ENCODE measurements at regions not wholly inside any gene's neighbourhood (a gene's known extent, or its start where the extent isn't known, plus 50 kb on each side); places are given as distances from the start of the nearest gene placed in this dataset.
A peak's percentile ranks its signal among the peaks of the same experiment; 100 is the strongest.

DNA sequence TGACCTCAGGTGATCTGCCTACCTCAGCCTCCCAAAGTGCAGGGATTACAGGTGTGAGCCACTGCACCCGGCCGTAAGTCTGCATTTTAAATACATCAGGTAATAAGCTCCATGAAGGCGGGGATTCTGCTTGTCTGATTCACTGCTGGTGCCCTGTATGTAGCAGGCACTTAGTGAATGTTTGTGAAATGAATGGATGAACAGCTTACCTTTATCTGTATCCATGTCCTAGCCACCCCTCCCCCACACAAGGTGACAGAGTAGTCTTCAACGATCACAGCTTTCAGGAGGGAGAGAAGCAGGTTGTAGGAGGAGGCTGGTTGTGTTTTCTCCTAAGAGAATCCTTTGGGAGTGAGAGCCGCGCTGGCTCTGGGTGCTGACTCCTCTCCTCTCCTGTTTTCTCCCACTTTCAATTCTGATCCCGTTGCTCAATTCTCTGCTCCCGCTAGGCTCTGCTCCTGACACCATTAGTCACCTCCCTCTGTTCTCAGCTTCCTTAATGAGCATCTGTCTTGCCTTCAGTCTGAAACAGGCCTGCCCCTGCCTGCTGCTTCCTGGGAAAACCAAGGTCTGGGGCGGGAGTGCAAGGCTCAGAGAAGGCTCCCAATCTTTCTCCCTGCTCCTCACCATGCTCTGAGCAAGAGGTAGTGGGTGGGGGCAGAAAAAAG lies 88.8 kb upstream of the CTNNA1 start:
- DNase-seq = no peak

DNA sequence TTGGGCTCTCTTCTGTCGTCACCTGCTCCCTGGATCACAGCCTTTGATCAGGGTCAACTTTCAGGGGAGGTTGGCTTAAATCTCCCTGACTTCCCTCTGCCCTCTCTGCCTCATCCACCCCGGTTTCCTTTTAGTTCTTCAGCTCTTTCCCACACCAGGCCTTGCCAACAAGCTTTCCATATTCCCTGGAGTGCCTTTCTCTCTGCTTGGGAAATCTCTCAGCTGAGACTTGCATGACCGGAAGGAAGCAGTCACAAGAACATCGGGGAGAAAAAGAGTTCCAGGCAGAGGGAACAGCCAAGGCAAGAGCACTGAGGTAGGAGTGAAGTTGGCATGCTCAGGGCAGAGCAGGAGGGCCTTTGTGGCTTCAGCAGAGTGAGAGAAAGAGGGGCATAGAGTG lies 88.4 kb upstream of the HSPA9 start:
- no peak for DNase-seq

- DNase-seq = no peak
These were observed 87.8 kb upstream of the HSPA9 start for GRCh38 chr5:138663009-138663408.

DNA sequence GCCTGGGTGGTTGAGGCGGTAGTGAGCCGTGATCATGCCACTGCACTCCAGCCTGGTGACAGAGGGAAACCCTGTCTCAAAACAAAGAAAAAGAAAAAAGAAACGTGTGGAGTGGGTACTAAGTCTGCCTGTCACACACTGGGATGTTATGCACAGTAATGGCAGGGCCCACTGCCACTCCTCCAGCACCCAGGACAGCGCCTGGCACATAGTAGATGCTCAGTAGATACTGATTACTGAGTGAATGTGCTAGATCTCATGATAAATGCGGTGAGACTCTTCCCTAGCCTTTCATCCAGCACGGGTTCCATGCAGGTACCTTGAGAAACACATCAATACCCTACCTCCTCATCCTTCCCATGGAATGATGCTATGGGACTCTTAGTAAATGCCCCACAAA lies 87.4 kb upstream of the HSPA9 start:
- DNase-seq = no peak

DNA sequence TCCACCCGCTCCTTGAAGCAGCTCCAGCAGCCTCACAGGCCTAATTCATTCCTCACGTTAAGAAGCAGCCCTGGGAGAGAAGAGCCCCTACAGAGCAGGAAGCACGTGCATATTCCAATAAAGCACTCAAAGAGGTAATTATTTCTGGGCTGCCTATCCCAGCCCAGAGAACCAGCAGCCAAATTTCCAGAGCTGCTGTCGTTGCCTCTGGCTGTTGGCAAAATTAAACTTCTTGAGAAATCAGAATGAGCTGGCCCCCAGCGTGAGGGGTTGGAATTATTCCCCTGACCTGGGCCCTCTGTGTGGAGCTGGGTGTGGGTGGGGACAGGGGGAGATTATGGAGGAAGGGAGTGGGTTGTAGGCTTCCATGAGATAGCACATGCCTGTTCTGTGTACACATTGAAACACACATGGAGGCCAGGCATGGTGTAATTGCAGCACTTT lies 86.8 kb upstream of the HSPA9 start:
- no peak for DNase-seq

DNA sequence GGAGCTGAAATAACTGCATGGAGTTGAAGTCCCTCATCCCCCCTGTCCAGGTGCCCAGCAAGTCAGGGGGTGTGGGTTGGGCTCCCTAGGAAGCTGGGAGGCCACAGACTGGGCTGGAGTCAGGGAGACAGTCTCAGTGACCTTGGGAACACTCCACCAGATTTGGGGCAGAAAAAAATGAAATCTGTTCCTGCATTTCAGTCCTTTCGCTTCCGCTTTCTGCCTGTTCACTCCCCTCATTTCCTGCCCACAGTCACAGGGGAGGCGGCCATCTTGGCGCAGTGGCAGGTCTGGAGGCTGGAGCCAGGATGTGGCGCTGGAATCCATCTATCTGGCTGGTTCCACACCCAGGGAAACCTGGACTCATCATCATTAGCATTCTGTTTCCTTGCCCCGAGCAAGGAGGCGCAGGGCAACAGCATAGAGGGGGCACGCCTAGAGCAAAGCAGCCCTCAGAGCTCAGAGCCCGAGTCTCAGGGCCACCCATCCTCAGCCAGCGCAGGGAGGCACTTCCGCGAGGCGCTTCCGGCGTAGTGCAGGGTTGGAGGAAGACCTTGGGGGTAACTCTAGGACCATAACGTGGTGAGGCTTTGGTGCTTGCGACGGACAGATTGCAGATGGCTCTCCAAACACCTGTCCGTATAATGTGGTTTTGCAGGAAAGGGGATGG lies 86.2 kb upstream of the HSPA9 start:
- no peak for DNase-seq

GRCh38 chr5:138660051-138660572 lies 84.9 kb upstream of the HSPA9 start:
- no peak for DNase-seq

DNA sequence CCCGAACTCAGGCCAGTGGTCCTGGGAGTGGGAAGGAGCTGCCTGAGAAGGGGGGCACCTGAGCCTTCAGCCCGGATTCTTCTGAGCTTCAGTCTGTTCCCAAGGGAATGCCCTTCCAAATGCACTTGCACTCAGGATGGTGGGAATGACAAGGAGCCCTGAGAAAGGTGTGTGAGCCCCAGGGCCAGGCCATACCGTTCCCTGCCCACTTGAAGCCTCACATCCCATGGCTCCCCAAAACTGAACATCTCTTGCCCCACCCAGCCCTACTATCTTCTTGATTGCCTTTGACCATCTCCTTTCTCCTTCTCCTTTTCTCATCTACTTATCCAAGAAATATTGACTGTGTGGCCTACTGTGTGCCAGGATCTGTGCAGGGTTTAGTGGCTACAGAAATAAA lies 84.4 kb upstream of the HSPA9 start:
- no peak for DNase-seq

DNA sequence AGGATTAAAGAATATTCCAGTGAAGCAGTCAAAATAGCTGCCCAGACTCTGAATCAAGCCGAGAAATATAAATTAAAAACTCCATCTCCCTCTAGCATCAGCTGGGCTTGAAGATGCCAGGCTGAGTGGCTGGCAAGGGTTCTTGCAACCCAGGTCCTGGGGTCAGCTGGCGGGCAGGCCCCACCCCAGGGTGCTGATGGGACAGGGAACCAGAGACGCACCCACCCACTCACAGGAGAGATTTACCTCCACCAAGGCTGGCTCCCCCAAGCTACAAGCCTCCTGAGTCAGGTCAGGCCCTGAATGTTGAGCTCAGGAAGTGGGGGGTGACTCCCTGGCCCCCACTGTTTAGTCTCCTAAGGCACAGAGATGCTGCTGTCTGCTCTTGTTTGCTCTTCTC lies 83.9 kb upstream of the HSPA9 start:
- no peak for DNase-seq

DNA sequence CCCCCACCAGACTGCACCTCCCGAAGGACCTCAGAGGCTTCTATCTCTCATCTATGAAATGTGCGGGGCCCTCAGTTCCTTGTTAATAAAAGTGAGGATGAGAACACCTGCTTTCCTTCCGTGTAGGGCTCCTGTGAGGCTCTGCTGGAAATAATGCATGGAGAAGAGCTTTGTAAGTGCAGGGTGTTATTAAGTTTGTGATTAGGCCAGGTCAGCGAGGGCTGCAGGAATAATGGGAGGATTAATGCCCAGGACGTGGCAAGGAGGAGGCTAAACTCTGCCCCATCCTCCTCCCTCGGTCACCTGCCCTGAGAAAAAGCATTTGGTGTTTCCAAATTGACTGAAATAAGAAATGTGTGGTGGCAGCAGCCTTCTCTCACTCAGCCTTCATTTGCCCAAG lies 83.5 kb upstream of the HSPA9 start:
- no peak for DNase-seq

- DNase-seq = no peak
These were observed 82.2 kb upstream of the HSPA9 start for GRCh38 chr5:138657360-138657759.

GRCh38 chr5:138656916-138657315 lies 81.7 kb upstream of the HSPA9 start:
- no peak for DNase-seq

DNA sequence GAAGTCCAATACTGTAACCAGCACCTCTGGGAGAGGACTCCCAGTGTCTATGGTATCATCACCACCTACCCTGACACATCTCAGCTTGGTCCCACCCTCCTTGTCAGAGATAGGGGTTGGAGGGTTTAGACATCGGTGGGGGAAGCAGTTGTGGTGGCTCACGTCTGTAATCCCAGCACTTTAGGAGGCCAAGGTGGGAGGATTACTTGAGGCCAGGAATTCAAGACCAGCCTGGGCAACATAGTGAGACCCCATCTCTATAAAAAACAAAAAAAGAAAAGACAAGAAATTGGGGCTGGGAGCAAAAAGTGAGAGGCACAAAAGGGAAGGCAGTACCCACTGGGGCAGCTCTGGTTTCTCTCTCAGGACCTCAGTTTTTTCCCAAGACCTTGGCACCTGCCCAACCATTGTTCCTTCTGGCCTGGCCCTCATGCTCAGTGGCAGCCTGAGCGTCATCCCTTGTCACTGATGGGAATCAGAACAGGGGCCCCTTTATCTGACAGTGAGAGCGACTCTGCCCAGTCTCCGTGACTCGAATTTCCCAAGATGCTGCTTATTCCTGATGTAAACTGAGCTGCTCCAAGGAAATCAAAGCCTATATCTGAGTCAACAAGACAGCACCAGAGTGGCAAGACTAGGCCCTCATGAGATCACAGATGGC lies 80.5 kb upstream of the HSPA9 start:
- no peak for DNase-seq

GRCh38 chr5:138654281-138654867 lies 79.2 kb upstream of the HSPA9 start:
- no peak for DNase-seq

DNA sequence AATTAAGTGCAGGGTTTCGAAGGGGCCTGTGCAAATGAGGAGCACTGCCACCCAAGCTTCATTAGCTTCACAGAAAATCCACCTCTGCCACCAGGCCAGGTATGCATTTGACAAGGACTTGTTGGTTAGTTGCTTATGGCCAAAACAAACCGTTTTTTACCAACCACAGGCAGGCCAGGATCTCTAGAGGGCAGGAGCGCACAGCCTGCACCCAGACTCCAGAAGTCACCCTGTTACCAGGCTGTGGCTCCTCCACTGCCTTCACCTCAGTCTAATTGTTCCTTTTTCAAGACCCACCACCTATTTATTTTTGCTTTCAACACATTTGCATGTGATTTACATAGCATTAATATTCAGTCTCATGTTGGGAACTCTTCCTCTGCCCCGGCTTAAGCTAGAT lies 78.3 kb upstream of the HSPA9 start:
- DNase-seq = no peak

- DNase-seq = no peak
These were observed 76.5 kb upstream of the HSPA9 start for GRCh38 chr5:138651767-138652117.

DNA sequence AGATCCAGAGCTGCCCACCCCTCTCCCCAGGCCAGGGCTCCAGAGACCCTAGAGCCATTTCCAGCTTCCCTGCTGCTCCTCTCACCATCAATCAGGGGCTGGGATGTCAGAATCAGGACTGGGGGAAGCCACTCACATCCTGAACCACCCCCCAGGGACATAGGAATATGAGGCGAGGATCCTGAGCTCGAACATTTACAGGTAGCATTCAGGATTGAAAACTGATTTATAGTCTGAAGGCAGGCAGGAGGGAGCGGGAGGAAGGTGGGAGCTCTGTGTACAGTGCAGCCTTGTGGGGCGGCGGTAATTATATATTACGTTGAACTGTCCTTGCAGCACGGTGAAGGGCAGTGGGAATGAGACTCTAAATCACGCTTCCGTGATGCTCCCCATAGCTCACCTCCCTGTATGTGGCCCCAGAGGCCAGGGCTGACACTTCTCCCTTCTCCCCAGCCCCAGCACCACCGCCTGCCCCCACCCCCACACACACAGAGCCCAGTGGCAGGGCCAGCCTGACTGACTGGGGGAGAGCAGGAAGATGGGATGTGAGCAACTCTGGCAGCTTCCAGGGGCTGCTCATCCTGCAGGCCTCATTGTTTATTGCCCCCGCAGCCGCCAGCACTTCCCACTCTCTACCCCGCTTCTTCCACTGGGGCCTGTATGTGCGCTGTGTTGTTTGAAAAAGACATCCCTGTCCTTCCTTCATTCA lies 76.0 kb upstream of the HSPA9 start:
- peak; percentile 10 for DNase-seq

GRCh38 chr5:138650196-138650595 lies 75.0 kb upstream of the HSPA9 start:
- DNase-seq = no peak

GRCh38 chr5:138649775-138650174 lies 74.6 kb upstream of the HSPA9 start:
- no peak for DNase-seq

DNA sequence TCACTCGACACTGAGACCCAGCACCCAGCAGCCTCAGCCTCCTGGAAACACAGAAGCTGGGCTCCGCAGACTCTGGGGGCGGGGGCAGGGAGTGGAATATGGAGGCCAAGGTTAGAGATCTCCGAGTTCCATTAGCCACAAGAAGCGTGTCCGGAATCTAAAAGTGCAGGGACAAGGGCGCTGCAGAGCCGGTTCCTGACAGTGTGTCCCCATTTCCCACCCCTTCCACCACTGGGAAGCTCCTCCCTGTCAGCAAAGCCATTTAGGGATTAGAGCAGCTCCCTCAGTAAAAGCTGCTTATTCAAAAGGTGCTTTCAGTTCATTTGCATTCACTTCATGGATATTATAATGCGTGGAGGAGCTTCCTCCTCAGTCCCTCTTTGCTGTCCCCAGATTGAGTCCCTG lies 74.1 kb upstream of the HSPA9 start:
- no peak for DNase-seq

DNA sequence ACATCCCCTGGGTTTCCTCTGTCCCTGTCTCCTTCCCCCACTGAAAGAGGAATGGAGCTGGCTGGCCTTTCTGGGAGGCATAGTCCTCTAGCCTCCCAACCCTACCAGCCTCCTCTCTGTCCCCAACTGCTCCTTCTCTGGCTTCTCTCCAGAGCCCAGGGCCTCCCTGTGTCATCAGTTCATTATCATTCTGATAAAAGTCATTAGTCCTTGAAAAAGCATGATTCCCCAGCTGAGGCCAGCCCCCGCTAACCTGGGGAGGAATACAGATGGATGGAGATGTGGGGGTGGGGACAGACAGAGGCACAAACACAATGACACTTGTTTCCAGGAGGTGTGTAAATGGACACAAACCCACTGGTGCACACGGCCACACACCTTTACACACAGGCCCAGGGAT lies 73.6 kb upstream of the HSPA9 start:
- no peak for DNase-seq

- no peak for DNase-seq
These were observed 72.7 kb upstream of the HSPA9 start for GRCh38 chr5:138647794-138648410.

Measured in NCI-H1417 treated with DMSO at 0.1 percent for 48 hours (cell line).